ELF-1 (cell line): ENCODE measurements at regions not wholly inside any gene's neighbourhood (a gene's known extent, or its start where the extent isn't known, plus 50 kb on each side); places are given as distances from the start of the nearest gene placed in this dataset.

ENCODE experiments used
- DNase-seq: peaks from one replicate; pipeline ENCODE4 v3.0.0-alpha.2; 2016; ENCODE audit warnings: low read depth, low spot score

DNA sequence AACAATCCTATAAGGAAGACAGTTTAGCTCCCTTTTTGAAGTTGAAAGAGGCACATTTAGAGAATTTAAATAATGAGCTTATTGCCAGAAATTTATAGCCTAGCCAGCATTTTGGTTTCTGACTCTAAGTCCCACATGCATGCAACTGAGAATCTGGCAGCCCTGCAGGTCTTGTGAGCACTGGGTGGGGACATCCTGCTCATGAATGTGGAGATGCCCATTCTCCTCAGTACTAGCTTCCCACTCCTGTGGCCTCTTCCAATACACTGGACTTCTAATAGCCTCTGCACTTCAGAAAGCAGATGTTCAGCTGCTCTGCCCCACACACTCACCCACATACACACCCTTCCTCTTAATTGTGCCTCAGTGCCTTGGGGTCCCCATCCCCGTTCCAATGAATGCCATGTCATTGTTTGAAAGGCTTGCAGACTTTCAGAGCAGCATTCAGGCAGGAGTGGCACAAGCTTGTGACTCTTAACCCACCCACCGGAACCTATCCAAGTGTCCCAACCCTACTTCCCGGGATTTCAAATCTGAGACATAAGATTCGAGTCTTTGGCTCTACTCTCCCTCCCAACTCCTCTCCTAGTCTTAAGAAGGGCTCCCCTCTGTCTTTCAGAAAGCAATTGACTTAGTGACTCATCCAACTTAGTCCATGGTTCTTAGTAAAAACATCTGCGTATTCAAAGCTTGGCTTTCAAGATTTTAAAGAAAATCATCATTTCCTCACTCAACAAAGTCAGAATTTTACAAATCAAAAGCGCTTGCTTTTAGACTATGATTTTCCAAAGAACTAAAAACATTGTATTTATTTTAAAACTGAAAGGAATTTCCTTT is 80.0 kb upstream of the FREM2 start:
- DNase-seq, result no peak

DNA sequence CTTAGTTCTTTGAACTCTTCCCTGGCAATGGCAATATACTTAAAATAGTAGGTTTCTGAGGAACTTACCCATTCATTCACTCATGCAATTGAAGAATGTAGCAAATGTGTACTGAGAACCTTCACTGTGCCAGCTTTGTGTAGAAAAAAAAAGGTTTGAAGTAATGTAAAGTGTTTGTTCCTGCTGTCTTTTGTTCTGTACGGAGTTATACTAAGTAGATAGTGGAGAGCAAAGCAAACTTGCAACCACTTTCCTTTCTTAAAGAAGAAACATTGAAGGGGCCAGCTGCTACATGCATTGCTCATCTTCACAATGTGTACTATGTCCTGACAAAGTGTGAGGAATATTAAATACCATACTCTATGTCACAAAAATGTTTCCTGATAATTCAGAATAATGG is 68.9 kb upstream of the FREM2 start:
- DNase-seq, result no peak

DNA sequence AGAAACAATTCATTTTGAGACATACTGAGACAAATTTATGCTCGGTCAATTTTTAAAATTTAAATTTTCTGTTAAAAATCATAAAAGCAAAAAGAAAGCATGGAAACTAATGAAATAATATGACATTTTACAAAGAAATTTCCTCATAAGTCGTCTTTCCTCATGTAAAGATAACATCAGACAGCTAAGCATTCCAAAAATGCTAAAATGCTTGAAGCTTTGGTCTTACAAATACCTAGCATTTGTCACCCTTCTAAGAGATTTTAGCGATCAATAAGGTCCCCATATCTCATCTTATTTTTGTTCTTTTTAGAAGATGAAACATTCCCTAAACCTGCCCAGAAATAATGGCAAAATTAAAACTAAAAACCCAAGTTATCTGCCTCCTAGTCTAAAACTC is 68.5 kb upstream of the FREM2 start:
- DNase-seq, result no peak

DNA sequence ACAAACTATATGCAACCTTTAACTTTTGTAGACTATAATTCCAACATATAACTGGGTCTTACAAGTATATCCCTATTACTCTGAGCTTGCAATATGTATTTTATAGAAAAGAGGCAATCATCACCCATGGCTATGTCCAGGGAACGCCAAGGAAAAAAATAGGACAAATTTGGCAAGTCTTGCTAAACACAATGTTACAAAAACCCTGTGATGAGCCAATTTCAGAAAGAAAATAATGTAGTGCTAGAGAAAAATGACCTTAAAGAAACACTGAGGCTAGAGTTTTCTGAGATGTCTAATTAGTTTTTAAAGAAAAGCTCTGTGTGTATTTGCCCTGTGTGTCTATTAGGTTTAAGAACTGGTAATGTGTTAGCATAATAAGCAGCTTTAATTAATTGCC is 68.0 kb upstream of the FREM2 start:
- DNase-seq, result no peak

DNA sequence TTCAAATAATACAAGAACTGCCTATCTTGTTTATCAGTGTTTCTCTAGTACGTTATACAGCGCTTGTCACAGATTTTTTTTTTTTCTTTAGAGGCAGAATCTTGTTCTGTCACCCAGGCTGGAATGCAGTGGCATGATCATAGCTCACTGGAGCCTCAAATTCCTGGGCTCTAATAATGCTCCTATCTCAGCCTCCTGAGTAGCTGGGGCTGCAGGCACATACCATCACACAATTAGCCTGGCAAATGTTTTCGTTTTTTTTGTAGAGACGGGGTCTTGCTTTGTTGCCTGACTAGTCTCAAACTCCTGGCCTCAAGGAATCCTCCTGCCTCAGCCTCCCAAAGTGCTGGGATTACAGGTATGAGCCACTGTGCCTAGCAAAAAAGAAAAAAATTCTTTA is 66.0 kb upstream of the FREM2 start:
- peak; percentile 41 for DNase-seq

DNA sequence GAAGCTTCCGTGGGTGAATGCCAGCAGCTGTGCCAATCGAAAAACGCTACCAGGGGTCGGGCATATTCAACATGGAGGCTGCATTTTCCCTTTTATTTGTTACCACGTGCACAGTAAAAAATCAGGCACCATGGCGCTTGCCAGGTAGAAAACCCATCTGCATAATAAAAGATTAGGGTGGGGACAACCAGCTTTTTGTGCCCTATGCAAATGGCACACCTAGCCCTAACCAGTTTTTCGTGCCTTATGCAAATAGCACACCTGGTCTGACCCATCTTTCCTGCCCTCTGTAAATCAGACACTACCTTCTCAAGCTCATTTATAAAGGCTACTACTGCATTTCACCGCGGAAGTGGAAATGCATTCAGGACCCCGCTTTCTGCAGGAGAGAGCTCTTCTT is 62.1 kb upstream of the FREM2 start:
- peak; percentile 53 for DNase-seq

DNA sequence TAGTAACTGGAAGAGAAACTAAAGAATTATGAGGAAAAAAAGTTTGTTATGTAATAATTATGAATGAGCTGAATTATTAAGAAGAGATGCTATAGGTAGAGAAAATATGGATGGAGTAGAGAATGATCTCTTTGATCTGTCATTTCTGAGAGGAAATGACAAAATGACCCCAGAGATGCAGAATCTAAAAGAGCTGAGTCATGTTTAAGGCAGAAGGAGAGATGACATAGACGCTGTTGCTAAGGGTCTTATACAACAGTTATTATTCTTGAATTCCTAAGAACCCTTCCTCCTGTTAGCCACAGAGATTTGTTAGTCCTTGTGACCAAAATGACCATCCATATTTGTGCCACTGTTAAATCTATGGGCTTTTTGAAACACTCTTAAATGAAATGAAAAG is 58.3 kb upstream of the FREM2 start:
- no peak for DNase-seq

DNA sequence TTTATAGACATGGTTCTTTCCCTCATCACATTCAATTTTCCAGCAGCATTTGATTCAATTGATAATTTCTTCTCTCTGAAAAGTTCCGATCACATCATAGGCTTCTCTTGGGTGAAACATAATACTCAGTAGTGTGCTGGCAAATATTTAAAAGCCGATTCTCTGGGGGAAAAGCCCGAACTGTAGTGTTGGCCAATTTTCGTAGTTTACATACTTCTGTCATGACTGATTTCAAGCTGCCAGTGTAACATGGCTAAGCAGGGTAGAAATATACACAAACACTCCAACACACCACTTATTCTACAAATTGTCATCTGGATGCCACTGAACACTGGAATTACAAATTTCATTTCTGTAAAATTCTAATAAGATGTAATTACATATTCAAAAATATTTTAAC is 56.1 kb upstream of the FREM2 start:
- no peak for DNase-seq

DNA sequence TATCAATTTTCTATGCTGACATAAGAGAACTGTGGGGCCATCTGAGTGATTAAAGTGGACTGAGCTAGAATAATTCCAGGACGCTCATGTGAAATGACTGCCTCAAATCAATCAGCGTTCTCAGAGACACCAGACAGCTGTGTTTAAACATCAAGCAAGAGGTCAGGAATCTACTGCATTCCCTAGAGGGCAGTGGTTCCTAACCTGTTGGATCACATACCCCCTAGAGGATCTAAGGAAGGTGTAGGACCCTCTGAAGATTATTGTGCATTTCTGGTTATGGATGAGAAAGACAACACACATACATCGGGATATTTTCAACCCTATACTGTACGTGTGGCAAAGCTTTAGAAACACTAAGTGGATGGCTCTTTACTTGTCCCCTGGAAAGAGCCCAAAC is 51.8 kb upstream of the FREM2 start:
- peak; percentile 10 for DNase-seq

DNA sequence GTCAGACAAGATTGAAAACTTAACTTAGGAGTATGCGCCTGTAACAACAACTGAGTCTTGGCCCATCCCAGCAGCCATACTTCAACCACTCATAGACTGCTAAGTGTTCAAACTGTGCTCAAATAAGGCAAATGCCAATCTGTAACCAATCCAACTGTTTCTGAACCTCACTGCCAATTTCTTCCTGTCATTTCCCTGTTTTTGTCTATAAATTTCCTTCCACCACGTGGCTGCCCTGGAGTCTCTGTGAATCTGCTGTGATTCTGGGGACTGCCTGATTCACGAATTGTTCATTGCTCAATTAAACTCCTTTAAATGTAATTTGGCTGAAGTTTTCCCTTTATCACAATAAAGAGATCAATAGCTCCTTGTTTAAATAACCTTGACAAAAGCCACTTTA is 50.8 kb upstream of the FREM2 start:
- no peak for DNase-seq

DNA sequence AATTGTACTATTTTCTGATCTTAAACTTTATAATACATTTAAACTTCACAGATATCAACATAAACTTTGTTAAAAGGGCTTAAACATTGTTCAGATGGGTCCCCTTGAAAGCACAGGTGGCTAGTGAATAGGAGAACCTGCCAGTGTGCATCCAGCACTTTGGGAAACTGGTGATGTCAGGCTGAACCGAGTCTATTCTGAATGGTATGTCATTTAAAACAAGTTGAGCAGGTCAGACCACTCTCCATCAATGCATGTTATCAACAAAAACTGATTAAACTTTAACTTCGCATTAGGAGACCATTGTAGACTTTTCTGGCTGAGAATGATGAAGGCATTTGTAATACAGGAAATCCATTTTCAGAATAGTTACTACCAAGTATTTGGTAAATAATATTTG is 50.1 kb upstream of the FREM2 start:
- DNase-seq, result peak; percentile 22
